ENCODE measurements at regions not wholly inside any gene's neighbourhood (a gene's known extent, or its start where the extent isn't known, plus 50 kb on each side); places are given as distances from the start of the nearest gene placed in this dataset.

GRCh38 chr5:72602696-72603685 lies 95.8 kb upstream of the ZNF366 start:
- in situ Hi-C loops (cut with MboI; ENCODE audit: low sequenced_read_pairs, unreplicated experiment) = no loop called here
- TF ChIP-seq, protein P1, sequence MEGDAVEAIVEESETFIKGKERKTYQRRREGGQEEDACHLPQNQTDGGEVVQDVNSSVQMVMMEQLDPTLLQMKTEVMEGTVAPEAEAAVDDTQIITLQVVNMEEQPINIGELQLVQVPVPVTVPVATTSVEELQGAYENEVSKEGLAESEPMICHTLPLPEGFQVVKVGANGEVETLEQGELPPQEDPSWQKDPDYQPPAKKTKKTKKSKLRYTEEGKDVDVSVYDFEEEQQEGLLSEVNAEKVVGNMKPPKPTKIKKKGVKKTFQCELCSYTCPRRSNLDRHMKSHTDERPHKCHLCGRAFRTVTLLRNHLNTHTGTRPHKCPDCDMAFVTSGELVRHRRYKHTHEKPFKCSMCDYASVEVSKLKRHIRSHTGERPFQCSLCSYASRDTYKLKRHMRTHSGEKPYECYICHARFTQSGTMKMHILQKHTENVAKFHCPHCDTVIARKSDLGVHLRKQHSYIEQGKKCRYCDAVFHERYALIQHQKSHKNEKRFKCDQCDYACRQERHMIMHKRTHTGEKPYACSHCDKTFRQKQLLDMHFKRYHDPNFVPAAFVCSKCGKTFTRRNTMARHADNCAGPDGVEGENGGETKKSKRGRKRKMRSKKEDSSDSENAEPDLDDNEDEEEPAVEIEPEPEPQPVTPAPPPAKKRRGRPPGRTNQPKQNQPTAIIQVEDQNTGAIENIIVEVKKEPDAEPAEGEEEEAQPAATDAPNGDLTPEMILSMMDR (IDR thresholded peaks at IDR 0.05; ENCODE audit: borderline replicate concordance, control extremely low read depth, extremely low read depth, insufficient read depth, missing control alignments) = no peak
- DNase-seq (ENCODE audit: low spot score) = no peak

DNA sequence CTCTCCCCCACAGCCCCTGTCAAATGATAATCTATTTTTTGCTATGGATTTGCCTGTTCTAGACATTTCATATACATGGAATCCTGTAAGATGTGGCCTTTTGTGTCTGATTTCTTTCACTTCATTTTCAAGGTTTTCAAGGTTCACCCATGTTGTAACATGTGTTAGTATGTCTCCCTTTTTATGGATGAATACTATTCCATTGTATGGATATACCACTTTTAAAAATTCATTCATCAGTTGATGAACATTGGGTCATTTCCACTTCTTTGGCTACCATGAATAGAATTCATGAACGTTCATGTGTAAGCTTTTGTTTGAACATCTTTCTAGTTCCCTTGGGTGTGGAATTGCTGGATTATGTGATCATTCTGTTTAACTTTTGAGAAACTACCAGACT lies 94.7 kb upstream of the ZNF366 start:
- DNase-seq (ENCODE audit: low spot score) = no peak
- in situ Hi-C loops (cut with MboI; ENCODE audit: low sequenced_read_pairs, unreplicated experiment) = no loop called here
- TF ChIP-seq, protein P1 (IDR thresholded peaks at IDR 0.05; ENCODE audit: borderline replicate concordance, control extremely low read depth, extremely low read depth, insufficient read depth, missing control alignments) = no peak

DNA sequence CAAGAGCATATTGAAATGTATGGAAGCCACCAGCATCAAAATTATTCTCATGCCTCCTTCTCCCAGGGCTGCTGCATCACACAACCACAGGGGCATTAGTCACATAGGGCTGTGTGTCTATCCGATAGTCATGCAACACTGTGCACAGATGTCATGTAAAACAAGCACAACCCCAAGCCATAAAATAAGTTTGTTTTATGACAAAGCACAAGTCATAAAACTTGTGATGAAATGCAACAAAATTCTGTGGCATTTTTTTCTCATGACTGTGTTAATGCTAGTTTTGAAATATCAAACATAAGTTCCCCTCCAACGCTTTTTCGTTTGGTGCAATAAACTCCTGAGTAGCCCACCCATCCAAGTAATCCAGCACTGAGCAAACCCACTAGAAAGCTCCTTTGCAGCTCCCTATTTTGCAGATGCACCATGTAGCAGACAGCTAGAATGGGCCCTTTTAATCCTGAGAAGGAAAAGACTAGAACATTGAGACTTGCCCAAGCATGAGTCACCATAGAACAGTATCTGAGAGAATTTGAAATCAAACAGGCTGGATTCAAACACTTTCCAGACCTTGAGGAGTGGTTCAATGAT lies 93.3 kb upstream of the ZNF366 start:
- in situ Hi-C loops (cut with MboI; ENCODE audit: low sequenced_read_pairs, unreplicated experiment) = no loop called here
- no peak for DNase-seq (ENCODE audit: low spot score)
- TF ChIP-seq, protein P1 (IDR thresholded peaks at IDR 0.05; ENCODE audit: borderline replicate concordance, control extremely low read depth, extremely low read depth, insufficient read depth, missing control alignments) = no peak

DNA sequence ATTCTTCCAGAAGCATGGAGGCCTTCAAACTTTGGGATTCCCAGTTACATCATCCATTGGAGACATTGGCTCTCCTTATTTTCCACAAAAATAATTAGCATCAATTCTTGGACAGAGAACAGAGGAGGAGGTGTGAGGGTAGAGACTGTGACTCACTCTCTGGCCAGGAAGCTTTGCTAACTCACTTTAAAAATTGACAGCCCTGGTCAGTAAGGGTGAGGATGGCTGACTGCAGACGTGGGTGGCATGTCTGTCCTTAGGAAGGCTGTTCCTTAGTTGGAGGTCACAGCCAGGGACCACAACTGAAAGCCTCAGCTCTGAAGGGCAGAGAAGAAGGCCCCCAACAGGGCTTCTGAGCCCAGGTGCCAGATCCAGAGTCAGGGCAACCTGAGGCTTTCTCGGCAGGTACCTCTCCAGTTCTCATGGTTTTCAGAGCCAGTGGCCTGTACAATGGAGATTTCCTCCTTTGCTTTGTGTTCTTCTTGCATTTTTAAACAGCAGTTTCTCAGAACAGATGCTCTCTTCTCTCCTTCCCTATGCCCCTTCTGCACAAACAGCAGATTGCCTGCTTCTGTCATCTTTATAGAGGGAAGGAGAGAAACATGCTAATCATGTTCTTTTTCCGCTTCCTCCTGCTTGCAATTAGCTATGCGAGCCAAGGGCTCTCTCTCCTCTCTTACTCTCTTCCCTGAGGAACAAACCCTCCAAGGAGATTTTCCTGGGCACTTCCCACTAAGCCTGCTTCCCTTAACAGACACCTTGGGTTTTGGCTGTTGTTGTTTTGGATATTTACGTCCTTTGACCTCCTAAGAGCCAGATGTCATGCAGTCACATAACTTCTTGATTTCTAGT lies 92.5 kb upstream of the ZNF366 start:
- no peak for DNase-seq (ENCODE audit: low spot score)
- in situ Hi-C loops (cut with MboI; ENCODE audit: low sequenced_read_pairs, unreplicated experiment) = no loop called here

DNA sequence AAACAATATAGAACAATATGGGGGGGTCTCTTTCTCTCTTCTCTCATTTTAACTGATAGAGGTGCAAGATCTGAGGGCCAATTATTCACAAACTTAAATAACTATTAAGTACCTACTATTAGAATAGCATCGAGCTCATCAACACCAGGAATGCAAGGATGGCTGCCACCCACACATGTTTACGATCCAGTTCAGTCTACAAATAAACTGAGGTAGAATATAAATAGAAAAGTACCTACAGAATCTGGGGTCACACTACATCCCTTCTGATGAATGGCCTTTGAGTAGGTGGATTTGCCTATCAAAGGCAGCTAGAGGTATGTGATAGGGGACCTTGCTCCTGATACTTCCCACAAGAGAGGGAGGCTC lies 91.8 kb upstream of the ZNF366 start:
- TF ChIP-seq, protein P1 (IDR thresholded peaks at IDR 0.05; ENCODE audit: borderline replicate concordance, control extremely low read depth, extremely low read depth, insufficient read depth, missing control alignments) = no peak
- DNase-seq (ENCODE audit: low spot score) = no peak
- in situ Hi-C loops (cut with MboI; ENCODE audit: low sequenced_read_pairs, unreplicated experiment) = no loop called here

More for the DNA sequence above, 92.5 kb upstream of the ZNF366 start:
- TF ChIP-seq, protein P1 (IDR thresholded peaks at IDR 0.05; ENCODE audit: borderline replicate concordance, control extremely low read depth, extremely low read depth, insufficient read depth, missing control alignments) = no peak

DNA sequence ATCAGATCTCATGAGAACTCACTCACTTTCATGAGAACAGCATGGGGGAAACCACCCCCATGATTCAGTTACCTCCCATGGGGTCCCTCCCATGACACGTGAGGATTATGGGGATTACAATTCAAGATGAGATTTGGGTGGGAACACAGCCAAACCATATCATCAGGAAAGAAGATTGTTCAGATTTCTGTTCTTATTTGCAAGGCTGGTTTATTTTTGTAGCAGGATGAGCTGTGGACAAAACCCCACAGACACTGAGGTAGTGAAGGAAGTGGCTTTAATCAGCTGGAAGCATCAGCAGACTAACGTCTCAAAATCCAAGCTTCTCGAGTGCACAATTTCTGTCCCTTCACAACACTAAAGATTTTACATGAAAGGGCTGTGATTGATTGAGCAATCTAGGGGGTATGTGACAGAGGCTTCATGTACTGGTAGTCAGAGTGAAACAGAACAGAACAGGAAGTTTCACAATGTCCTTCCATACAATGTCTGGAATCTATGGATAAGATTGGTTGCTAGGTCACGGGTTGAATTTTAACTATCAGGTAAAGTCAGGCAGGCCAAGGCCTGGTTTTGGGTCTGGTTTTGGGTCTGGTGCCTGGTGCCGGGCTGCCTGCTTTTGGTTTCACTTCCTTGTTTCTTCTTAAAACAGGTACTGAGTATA lies 91.3 kb upstream of the ZNF366 start:
- TF ChIP-seq, protein P1 (IDR thresholded peaks at IDR 0.05; ENCODE audit: borderline replicate concordance, control extremely low read depth, extremely low read depth, insufficient read depth, missing control alignments) = no peak
- no peak for DNase-seq (ENCODE audit: low spot score)
- in situ Hi-C loops (cut with MboI; ENCODE audit: low sequenced_read_pairs, unreplicated experiment) = no loop called here
